Breast epithelium (tissue), 3 donors: ENCODE measurements at regions not wholly inside any gene's neighbourhood (a gene's known extent, or its start where the extent isn't known, plus 50 kb on each side); places are given as distances from the start of the nearest gene placed in this dataset.

Source experiments
- CTCF ChIP-seq, 3 donors: fragments of 450-650 bp; IDR thresholded peaks; one replicate each; pipeline ENCODE4 v1.5.1; 2016 to 2017; ENCODE audit warnings: antibody characterized with exemption in 3 of 3, mild to moderate bottlenecking in 3 of 3, moderate library complexity in 3 of 3
- POLR2A ChIP-seq: fragments of 450-650 bp; IDR thresholded peaks from one replicate; pipeline ENCODE4 v1.6.1; 2016; ENCODE audit warnings: antibody characterized with exemption, mild to moderate bottlenecking, moderate library complexity

- TF ChIP-seq POLR2A = no peak
- TF ChIP-seq CTCF (IDR thresholded peaks at IDR 0.05) = no peak
These were observed 418.0 kb upstream of the PITX2 start for GRCh38 chr4:111040904-111041303.
